ENCODE measurements at regions not wholly inside any gene's neighbourhood (a gene's known extent, or its start where the extent isn't known, plus 50 kb on each side); places are given as distances from the start of the nearest gene placed in this dataset.

GRCh38 chr15:100759106-100759505 lies 120.5 kb upstream of the ALDH1A3 start:
- TF ChIP-seq, protein P1, sequence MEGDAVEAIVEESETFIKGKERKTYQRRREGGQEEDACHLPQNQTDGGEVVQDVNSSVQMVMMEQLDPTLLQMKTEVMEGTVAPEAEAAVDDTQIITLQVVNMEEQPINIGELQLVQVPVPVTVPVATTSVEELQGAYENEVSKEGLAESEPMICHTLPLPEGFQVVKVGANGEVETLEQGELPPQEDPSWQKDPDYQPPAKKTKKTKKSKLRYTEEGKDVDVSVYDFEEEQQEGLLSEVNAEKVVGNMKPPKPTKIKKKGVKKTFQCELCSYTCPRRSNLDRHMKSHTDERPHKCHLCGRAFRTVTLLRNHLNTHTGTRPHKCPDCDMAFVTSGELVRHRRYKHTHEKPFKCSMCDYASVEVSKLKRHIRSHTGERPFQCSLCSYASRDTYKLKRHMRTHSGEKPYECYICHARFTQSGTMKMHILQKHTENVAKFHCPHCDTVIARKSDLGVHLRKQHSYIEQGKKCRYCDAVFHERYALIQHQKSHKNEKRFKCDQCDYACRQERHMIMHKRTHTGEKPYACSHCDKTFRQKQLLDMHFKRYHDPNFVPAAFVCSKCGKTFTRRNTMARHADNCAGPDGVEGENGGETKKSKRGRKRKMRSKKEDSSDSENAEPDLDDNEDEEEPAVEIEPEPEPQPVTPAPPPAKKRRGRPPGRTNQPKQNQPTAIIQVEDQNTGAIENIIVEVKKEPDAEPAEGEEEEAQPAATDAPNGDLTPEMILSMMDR (IDR thresholded peaks at IDR 0.05): no peak
- TF ChIP-seq POLR2A (IDR thresholded peaks at IDR 0.05): no peak

Measured in thyroid gland (tissue), 4 donors.